ENCODE measurements at regions not wholly inside any gene's neighbourhood (a gene's known extent, or its start where the extent isn't known, plus 50 kb on each side); places are given as distances from the start of the nearest gene placed in this dataset.

- ATAC-seq: no peak
- no TSS peak for BruUV-seq (replicated peaks)
- H3K36me3 ChIP-seq (ENCODE audit: control insufficient read depth, insufficient read depth, low read length): no peaks in the 10 kb centered on the region
- DNase-seq (ENCODE audit: low read depth, low spot score): no peak
- POLR2A ChIA-PET: no interaction called here
- H3K4me3 ChIP-seq (ENCODE audit: low read depth in 2 of 2, low read length in 2 of 2): no peak overlapping the region
- no peaks in the 10 kb centered on the region for H3K4me1 ChIP-seq (ENCODE audit: control insufficient read depth, insufficient read depth, low read length)
- no peaks in the 10 kb centered on the region for H3K27me3 ChIP-seq (ENCODE audit: control insufficient read depth, insufficient read depth, low read length)
- TF ChIP-seq POLR2AphosphoS5 (IDR thresholded peaks at IDR 0.05; ENCODE audit: low read depth, low read length) (no peak), TCF7L2 (IDR thresholded peaks at IDR 0.05; ENCODE audit: low read depth, low read length) (no peak), REST (IDR thresholded peaks at IDR 0.05; ENCODE audit: insufficient read depth in 1 of 2, low read depth in 2 of 2, low read length in 1 of 2) (no peak), CTCF (IDR thresholded peaks at IDR 0.05) (no peak), SIN3A (IDR thresholded peaks at IDR 0.05; ENCODE audit: borderline replicate concordance, insufficient read depth, low read depth, low read length) (no peak)
- H3K27ac ChIP-seq (ENCODE audit: low read length): no peak overlapping the region
- in situ Hi-C loops (cut with HindIII; ENCODE audit: low pct_unique_long_range_greater_than_20kb, low sequenced_read_pairs): no loop called here
- intact Hi-C loops (cut with micrococcal nuclease; ENCODE audit: unreplicated experiment): no loop called here
- CTCF ChIA-PET: no interaction called here
- no peaks in the 10 kb centered on the region for H3K9me3 ChIP-seq (ENCODE audit: control insufficient read depth, insufficient read depth, low read depth, low read length)
These were observed 212.4 kb upstream of the FLRT2 start for GRCh38 chr14:85317491-85318021.

GRCh38 chr14:85319101-85319500, 210.8 kb upstream of the FLRT2 start:
- BruUV-seq (replicated peaks): no TSS peak
- H3K4me1 ChIP-seq (ENCODE audit: control insufficient read depth, insufficient read depth, low read length): no peaks in the 10 kb centered on the region
- no peak overlapping the region for H3K27ac ChIP-seq (ENCODE audit: low read length)
- no peak for DNase-seq (ENCODE audit: low read depth, low spot score)
- CTCF ChIA-PET: no interaction called here
- intact Hi-C loops (cut with micrococcal nuclease; ENCODE audit: unreplicated experiment): no loop called here
- ATAC-seq: no peak
- POLR2A ChIA-PET: no interaction called here
- H3K9me3 ChIP-seq (ENCODE audit: control insufficient read depth, insufficient read depth, low read depth, low read length): no peaks in the 10 kb centered on the region
- no peak overlapping the region for H3K4me3 ChIP-seq (ENCODE audit: low read depth in 2 of 2, low read length in 2 of 2)
- H3K36me3 ChIP-seq (ENCODE audit: control insufficient read depth, insufficient read depth, low read length): no peaks in the 10 kb centered on the region
- no peaks in the 10 kb centered on the region for H3K27me3 ChIP-seq (ENCODE audit: control insufficient read depth, insufficient read depth, low read length)
- TF ChIP-seq POLR2AphosphoS5 (IDR thresholded peaks at IDR 0.05; ENCODE audit: low read depth, low read length) (no peak), REST (IDR thresholded peaks at IDR 0.05; ENCODE audit: insufficient read depth in 1 of 2, low read depth in 2 of 2, low read length in 1 of 2) (no peak), TCF7L2 (IDR thresholded peaks at IDR 0.05; ENCODE audit: low read depth, low read length) (no peak), SIN3A (IDR thresholded peaks at IDR 0.05; ENCODE audit: borderline replicate concordance, insufficient read depth, low read depth, low read length) (no peak), CTCF (IDR thresholded peaks at IDR 0.05) (no peak)
- in situ Hi-C loops (cut with HindIII; ENCODE audit: low pct_unique_long_range_greater_than_20kb, low sequenced_read_pairs): no loop called here
